Mesothelial cell of epicardium (in vitro differentiated cells): ENCODE measurements at regions not wholly inside any gene's neighbourhood (a gene's known extent, or its start where the extent isn't known, plus 50 kb on each side); places are given as distances from the start of the nearest gene placed in this dataset.

Experiments used
- DNase-seq, 2 experiments: peaks; one replicate each; pipeline ENCODE4 v3.0.0; 2021; ENCODE audit warnings: low spot score in 2 of 2; ENCODE audit not compliant: unreplicated experiment in 2 of 2
- H3K27ac Mint-ChIP-seq: 2 replicates; pipeline ENCODE4 v1.8.0; 2021; ENCODE audit warnings: mixed read lengths
- H3K27me3 Mint-ChIP-seq: 2 replicates; pipeline ENCODE4 v1.8.0; 2021; ENCODE audit warnings: low read depth, mixed read lengths
- H3K36me3 Mint-ChIP-seq: 2 replicates; pipeline ENCODE4 v1.8.0; 2021; ENCODE audit warnings: mixed read lengths
- H3K4me1 Mint-ChIP-seq: 2 replicates; pipeline ENCODE4 v1.8.0; 2021; ENCODE audit warnings: mixed read lengths
- H3K4me3 Mint-ChIP-seq: 2 replicates; pipeline ENCODE4 v1.8.0; 2021; ENCODE audit warnings: mild to moderate bottlenecking, moderate library complexity, mixed read lengths
- H3K9me3 Mint-ChIP-seq: 2 replicates; pipeline ENCODE4 v1.8.0; 2021; ENCODE audit warnings: mixed read lengths
- CTCF ChIP-seq: fragments of 200-600 bp; sonication (generic); IDR thresholded peaks from one replicate; pipeline ENCODE4 v1.5.0; 2021; ENCODE audit warnings: antibody characterized with exemption; ENCODE audit not compliant: unreplicated experiment

GRCh38 chr4:17203797-17204196 lies 305.4 kb upstream of the LDB2 start:
- no peak overlapping the region for H3K4me3 Mint-ChIP-seq
- H3K9me3 Mint-ChIP-seq = peaks cover 7% of the 10 kb centered on the region
- no peak overlapping the region for H3K27ac Mint-ChIP-seq
- TF ChIP-seq CTCF = no peak
- peaks cover 27% of the 10 kb centered on the region for H3K27me3 Mint-ChIP-seq
- peaks cover 8% of the 10 kb centered on the region for H3K4me1 Mint-ChIP-seq
- H3K36me3 Mint-ChIP-seq = no peaks in the 10 kb centered on the region
- no peak for DNase-seq

- Mint-ChIP-seq H3K9me3 (peaks cover 7% of the 10 kb centered on the region), H3K27ac (no peak overlapping the region), H3K36me3 (no peaks in the 10 kb centered on the region), H3K4me1 (no peaks in the 10 kb centered on the region), H3K27me3 (no peaks in the 10 kb centered on the region), H3K4me3 (no peak overlapping the region)
- no peak for DNase-seq
- TF ChIP-seq CTCF = no peak
These were observed 298.6 kb upstream of the LDB2 start for GRCh38 chr4:17197070-17197469.

- H3K4me1 Mint-ChIP-seq = no peaks in the 10 kb centered on the region
- no peaks in the 10 kb centered on the region for H3K36me3 Mint-ChIP-seq
- no peak for DNase-seq
- H3K4me3 Mint-ChIP-seq = no peak overlapping the region
- H3K27ac Mint-ChIP-seq = no peak overlapping the region
- TF ChIP-seq CTCF = no peak
- no peaks in the 10 kb centered on the region for H3K27me3 Mint-ChIP-seq
- H3K9me3 Mint-ChIP-seq = peaks cover 7% of the 10 kb centered on the region
These were observed 297.2 kb upstream of the LDB2 start for GRCh38 chr4:17195461-17196275.

GRCh38 chr4:17194586-17194985 lies 296.1 kb upstream of the LDB2 start:
- no peak for DNase-seq
- H3K4me1 Mint-ChIP-seq = no peaks in the 10 kb centered on the region
- no peaks in the 10 kb centered on the region for H3K27me3 Mint-ChIP-seq
- H3K36me3 Mint-ChIP-seq = no peaks in the 10 kb centered on the region
- TF ChIP-seq CTCF = no peak
- H3K4me3 Mint-ChIP-seq = no peak overlapping the region
- H3K9me3 Mint-ChIP-seq = peaks cover 17% of the 10 kb centered on the region
- H3K27ac Mint-ChIP-seq = no peak overlapping the region

GRCh38 chr4:17189759-17190158 lies 291.3 kb upstream of the LDB2 start:
- H3K27me3 Mint-ChIP-seq = no peaks in the 10 kb centered on the region
- no peak for DNase-seq
- no peak for TF ChIP-seq CTCF
- no peak overlapping the region for H3K27ac Mint-ChIP-seq
- no peak overlapping the region for H3K4me3 Mint-ChIP-seq
- H3K4me1 Mint-ChIP-seq = peaks cover 7% of the 10 kb centered on the region
- H3K36me3 Mint-ChIP-seq = no peaks in the 10 kb centered on the region
- peaks cover 11% of the 10 kb centered on the region for H3K9me3 Mint-ChIP-seq
